Gastroesophageal sphincter (tissue), 4 donors: ENCODE measurements at regions not wholly inside any gene's neighbourhood (a gene's known extent, or its start where the extent isn't known, plus 50 kb on each side); places are given as distances from the start of the nearest gene placed in this dataset.

Experiments used
- ATAC-seq: fragments of 150-250 bp; one replicate; pipeline ENCODE4 v1.9.1; 2016; ENCODE audit warnings: mild to moderate bottlenecking, moderate library complexity
- H3K27ac ChIP-seq, 4 donors: fragments of 200-600 bp; sonication (generic) in 3 of 4; 1 replicate in 3 of 4; 2 replicates in 1 of 4; pipeline ENCODE4 v1.5.1; 2016 to 2019
- H3K27me3 ChIP-seq: fragments of 200-600 bp; sonication (generic); one replicate; pipeline ENCODE4 v1.5.1; 2019
- H3K36me3 ChIP-seq, 2 donors: fragments of 200-600 bp; sonication (generic); one replicate each; pipeline ENCODE4 v1.5.1; 2019; ENCODE audit warnings: control low read depth in 1 of 2
- H3K4me1 ChIP-seq, 3 donors: fragments of 200-600 bp; sonication (generic); 1 replicate in 2 of 3; 2 replicates in 1 of 3; pipeline ENCODE4 v1.5.1; 2016 to 2019; ENCODE audit warnings: control low read depth in 2 of 3
- H3K4me3 ChIP-seq, 2 donors: fragments of 200-600 bp; sonication (generic); one replicate each; pipeline ENCODE4 v1.5.1; 2019; ENCODE audit warnings: mild to moderate bottlenecking in 1 of 2, moderate library complexity in 1 of 2
- H3K9me3 ChIP-seq, 3 donors: fragments of 200-600 bp; sonication (generic); one replicate each; pipeline ENCODE4 v1.5.1; 2017 to 2019; ENCODE audit warnings: control low read depth in 2 of 3
- CTCF ChIP-seq, 4 experiments: fragments of 200-600 bp in 2 of 4; fragments of 450-650 bp in 2 of 4; sonication (generic) in 1 of 4; IDR thresholded peaks; one replicate each; pipeline ENCODE4 v1.5.1; 2017 to 2019; ENCODE audit warnings: antibody characterized with exemption in 4 of 4, mild to moderate bottlenecking in 2 of 4, moderate library complexity in 2 of 4
- EP300 ChIP-seq: sonication (generic); formaldehyde crosslinking; IDR thresholded peaks from one replicate; pipeline ENCODE4 v1.6.1; 2017; ENCODE audit warnings: antibody characterized with exemption, mild to moderate bottlenecking
- POLR2A ChIP-seq, 2 donors: fragments of 450-650 bp; IDR thresholded peaks; one replicate each; pipeline ENCODE4 v1.6.1; 2017; ENCODE audit warnings: antibody characterized with exemption in 2 of 2, mild to moderate bottlenecking in 2 of 2, moderate library complexity in 1 of 2
- POLR2AphosphoS5 ChIP-seq: sonication (generic); formaldehyde crosslinking; IDR thresholded peaks from one replicate; pipeline ENCODE4 v1.6.1; 2017; ENCODE audit warnings: antibody characterized with exemption
- WGBS, 2 donors: methylation state at CpG; one replicate each; pipeline ENCODE4 v1.1.5; 2018; ENCODE audit warnings: low coverage in 1 of 2; 5-methylcytosine and 5-hydroxymethylcytosine counted together

- no peak for ATAC-seq
- no peaks in the 10 kb centered on the region for H3K9me3 ChIP-seq
- no peak overlapping the region for H3K27ac ChIP-seq
- 44 to 64% methylated on average over 3 of the region's 3 CpGs for whole genome bisulfite sequencing, 2 donors
- no peaks in the 10 kb centered on the region for H3K4me1 ChIP-seq
- H3K4me3 ChIP-seq, result no peak overlapping the region
- no peaks in the 10 kb centered on the region for H3K27me3 ChIP-seq
- H3K36me3 ChIP-seq, result no peaks in the 10 kb centered on the region
- TF ChIP-seq EP300 (no peak), POLR2A (IDR thresholded peaks at IDR 0.05) (no peak), CTCF (IDR thresholded peaks at IDR 0.05) (no peak), POLR2AphosphoS5 (no peak)
Observed at GRCh38 chr6:95830859-95831557, 184.8 kb upstream of the FUT9 start.

GRCh38 chr6:95837890-95838289, 177.9 kb upstream of the FUT9 start:
- H3K9me3 ChIP-seq, result no peaks in the 10 kb centered on the region
- no peak overlapping the region for H3K4me3 ChIP-seq
- no peaks in the 10 kb centered on the region for H3K27me3 ChIP-seq
- no peaks in the 10 kb centered on the region for H3K36me3 ChIP-seq
- ATAC-seq, result no peak
- no peaks in the 10 kb centered on the region for H3K4me1 ChIP-seq
- TF ChIP-seq EP300 (no peak), POLR2AphosphoS5 (no peak), CTCF (IDR thresholded peaks at IDR 0.05) (no peak), POLR2A (IDR thresholded peaks at IDR 0.05) (no peak)
- no peak overlapping the region for H3K27ac ChIP-seq

GRCh38 chr6:95841560-95841959, 174.2 kb upstream of the FUT9 start:
- no peak for ATAC-seq
- TF ChIP-seq EP300, result no peak
- no peak for TF ChIP-seq POLR2AphosphoS5
- TF ChIP-seq CTCF (IDR thresholded peaks at IDR 0.05), result no peak
- no peak for TF ChIP-seq POLR2A (IDR thresholded peaks at IDR 0.05)
- Histone ChIP-seq H3K4me3 (no peak overlapping the region), H3K4me1 (no peaks in the 10 kb centered on the region), H3K9me3 (no peaks in the 10 kb centered on the region), H3K36me3 (no peaks in the 10 kb centered on the region), H3K27ac (no peak overlapping the region), H3K27me3 (no peaks in the 10 kb centered on the region)

- TF ChIP-seq CTCF (IDR thresholded peaks at IDR 0.05), result no peak
- TF ChIP-seq POLR2AphosphoS5, result no peak
- H3K4me1 ChIP-seq, result no peaks in the 10 kb centered on the region
- ATAC-seq, result no peak
- no peak overlapping the region for H3K27ac ChIP-seq
- 70 to 86% methylated on average over 1 to 2 of the region's 2 CpGs for WGBS, 2 donors
- no peak overlapping the region for H3K4me3 ChIP-seq
- H3K27me3 ChIP-seq, result no peaks in the 10 kb centered on the region
- no peaks in the 10 kb centered on the region for H3K9me3 ChIP-seq
- H3K36me3 ChIP-seq, result no peaks in the 10 kb centered on the region
Observed at GRCh38 chr6:95846652-95847051, 169.1 kb upstream of the FUT9 start.

GRCh38 chr6:95847061-95847460, 168.7 kb upstream of the FUT9 start:
- H3K9me3 ChIP-seq, result no peaks in the 10 kb centered on the region
- 62 to 77% methylated on average over 3 of the region's 3 CpGs for WGBS, 2 donors
- TF ChIP-seq EP300, result no peak
- no peak for TF ChIP-seq CTCF (IDR thresholded peaks at IDR 0.05)
- no peak for TF ChIP-seq POLR2AphosphoS5
- TF ChIP-seq POLR2A (IDR thresholded peaks at IDR 0.05), result no peak
- H3K27me3 ChIP-seq, result no peaks in the 10 kb centered on the region
- ATAC-seq, result no peak
- no peak overlapping the region for H3K27ac ChIP-seq
- H3K36me3 ChIP-seq, result no peaks in the 10 kb centered on the region
- H3K4me3 ChIP-seq, result no peak overlapping the region
- H3K4me1 ChIP-seq, result no peaks in the 10 kb centered on the region
